GM18511 (cell line): ENCODE measurements at regions not wholly inside any gene's neighbourhood (a gene's known extent, or its start where the extent isn't known, plus 50 kb on each side); places are given as distances from the start of the nearest gene placed in this dataset.
"Not testable (repeated sequence)": the region's sequence is repeated elsewhere in the genome, so short reads cannot be mapped to it uniquely, and the experiment has no call there.

Source experiments
- ATAC-seq: cut with Tn5 transposase; IDR thresholded peaks from one replicate; pipeline ENCODE4 v1.9.1; 2021; ENCODE audit warnings: mild to moderate bottlenecking, moderate library complexity; ENCODE audit not compliant: unreplicated experiment

DNA sequence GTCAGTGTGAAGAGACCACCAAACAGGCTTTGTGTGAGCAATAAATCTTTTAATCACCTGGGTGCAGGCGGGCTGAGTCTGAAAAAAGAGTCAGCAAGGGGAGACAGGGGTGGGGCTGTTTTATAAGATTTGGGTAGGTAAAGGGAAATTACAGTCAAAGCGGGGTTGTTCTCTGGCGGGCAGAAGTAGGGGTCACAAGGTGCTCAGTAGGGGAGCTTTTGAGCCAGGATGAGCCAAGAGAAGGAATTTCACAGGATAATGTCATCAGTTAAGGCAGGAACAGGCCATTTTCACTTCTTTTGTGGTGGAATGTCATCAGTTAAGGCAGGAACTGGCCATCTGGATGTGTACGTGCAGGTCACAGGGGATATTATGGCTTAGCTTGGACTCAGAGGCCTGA, 372.6 kb upstream of the MEX3C start:
- not testable (repeated sequence) for ATAC-seq

DNA sequence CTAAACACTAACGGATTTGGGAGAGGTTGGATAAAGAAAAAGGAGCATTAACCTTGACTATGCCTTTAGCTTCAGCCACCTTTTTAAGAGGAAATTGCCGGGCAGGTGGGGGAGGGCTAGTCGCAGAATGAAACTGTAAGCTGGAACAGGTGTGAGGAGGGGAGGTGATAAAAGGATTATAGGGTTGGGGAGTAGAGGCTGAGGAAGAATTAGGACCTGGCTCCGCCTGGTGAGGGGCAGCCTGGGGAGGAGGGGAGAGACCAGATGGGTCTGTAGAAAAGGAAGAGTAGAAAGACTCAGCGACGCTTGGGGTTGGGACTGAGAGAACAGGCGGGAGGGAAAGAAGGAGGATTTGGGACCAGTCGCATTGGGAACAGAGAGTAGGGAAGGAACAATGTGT, 376.4 kb upstream of the MEX3C start:
- not testable (repeated sequence) for ATAC-seq

DNA sequence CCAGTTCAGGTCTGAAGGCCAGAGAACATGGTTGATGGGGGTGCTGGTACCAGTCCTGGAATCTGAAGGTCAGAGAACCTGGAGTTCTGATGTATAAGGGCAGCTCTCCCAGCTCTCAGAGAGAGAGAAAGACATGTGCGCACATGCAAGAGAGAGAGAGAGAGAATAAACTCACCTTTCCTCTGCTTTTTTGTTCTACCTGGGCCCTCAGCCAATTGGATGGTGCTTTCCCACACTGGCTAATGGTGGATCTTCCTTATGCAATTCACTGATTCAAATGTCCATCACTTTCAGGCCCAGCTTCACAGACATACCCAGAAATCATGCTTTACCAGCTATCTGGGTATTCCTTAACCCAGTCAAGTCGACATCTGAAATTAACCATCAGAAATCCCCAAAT, 377.7 kb upstream of the MEX3C start:
- no peak for ATAC-seq

DNA sequence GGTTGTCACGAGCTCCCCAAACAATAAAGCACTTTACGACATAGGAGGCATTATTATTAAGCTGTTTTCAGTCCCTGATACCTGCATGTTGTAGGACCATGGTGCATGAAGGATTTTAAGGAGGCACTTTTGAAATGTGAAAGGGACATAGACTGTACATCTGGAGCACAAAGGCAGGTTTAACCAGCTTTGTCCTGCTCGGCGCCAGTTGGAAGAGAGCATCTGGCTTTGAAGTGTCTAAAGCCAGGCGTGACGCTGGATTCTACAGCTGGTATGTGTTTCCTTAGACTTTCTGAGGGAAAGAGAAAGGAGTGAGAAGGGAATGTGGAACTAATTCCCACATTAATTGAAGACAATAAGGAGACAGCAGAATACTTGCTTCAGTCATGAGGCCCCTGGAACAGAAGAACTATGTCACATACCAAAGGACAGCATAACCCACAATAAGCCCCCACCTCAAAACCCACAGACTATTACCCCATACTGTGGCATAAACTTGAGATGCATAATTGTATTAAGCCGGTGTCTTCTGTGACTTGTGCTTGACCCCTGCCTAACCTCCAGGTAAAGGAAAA, 381.0 kb upstream of the MEX3C start:
- no peak for ATAC-seq

DNA sequence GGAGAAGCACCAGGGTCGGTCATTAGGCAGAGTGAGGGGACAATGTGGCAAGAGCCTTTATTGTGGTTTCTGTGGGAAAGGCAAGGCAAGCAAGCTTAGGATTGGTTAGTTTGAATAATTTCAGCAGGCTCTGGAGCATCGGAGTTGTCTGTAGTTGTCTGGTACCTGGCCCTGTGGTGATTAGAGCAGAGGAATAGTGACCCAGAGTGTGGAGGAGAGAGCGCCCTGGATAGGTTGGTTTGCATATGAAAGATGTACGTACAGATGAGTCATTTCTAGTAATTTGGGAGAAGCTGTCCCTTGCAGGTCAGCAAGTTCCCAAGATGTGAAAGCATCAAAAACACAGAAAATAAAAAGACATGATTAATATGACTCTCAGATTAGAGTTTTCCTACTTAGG, 383.1 kb upstream of the MEX3C start:
- no peak for ATAC-seq

DNA sequence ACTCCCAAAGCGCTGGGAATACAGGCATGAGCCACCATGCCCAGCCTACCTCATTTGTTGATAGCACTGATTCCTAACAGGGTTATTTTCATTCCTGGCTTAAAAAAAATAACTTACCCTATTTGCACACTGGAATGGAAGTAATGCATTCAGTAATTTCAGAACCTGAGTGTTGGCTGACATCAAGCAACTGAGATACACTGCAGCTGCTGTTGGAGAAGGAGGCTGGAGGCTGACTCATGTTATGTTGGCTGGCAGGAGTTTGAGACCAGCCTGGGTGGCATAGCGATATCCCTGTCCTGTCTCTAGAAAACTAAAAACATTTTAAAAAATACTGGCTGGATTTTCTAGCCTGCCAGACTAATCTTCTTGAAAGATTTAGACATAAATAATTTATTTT, 385.1 kb upstream of the MEX3C start:
- no peak for ATAC-seq

DNA sequence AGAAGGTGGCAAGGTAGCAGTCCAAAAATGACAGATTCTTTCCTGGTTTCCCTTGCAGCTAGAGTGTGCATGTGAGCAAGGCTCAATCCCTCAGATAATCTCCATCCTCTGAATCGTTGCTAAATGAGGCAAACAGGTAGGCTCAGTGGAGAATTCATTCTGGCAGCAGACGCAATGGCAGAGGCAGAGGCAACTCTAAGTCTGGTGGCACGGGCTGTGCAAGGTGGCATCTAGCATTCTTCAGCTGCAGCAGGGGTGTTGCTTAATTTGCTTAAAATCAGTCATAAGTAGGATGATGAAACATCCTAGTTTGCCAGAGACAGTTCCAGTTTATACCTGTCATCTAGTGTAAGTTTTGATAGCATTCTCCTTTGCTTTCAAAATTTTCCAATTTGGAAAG, 391.1 kb upstream of the MEX3C start:
- no peak for ATAC-seq

DNA sequence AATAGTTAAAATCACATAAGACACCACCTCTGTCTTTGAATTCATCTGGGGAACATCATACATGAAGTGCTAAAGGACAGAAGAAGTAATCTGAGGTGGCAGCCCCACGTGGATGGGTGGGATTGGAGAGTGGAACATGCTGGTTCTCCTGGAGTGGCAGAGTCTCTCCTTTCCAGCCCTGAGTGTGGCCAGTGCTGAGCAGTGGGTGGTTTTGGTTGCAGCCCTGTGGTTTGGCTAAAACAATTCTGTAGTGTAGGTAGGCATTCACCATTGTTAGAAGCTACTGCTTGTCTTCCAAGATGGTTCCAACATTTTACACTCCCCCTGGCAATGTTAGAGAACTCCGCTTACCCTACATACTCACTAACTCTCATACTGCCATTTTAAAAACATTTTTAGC, 396.4 kb upstream of the MEX3C start:
- no peak for ATAC-seq

DNA sequence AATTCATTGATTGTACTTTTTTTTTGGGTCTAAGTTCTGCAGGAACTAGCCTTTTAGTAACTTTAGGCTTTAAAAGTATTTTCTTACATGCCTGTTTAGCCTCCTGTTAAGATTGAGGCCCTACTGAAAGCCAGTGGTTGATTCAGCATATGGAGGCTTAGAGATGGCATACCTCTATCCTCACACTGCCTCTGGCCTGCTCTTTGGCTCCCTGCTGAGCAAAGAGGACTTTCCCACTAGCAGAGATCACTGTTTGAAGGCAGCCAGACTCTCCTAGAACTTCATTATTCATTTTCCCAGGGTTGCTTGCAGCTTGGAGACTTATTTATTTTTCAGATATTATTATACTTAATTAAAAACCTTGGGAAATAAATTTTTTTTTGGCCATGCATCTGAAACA, 405.6 kb upstream of the MEX3C start:
- no peak for ATAC-seq

DNA sequence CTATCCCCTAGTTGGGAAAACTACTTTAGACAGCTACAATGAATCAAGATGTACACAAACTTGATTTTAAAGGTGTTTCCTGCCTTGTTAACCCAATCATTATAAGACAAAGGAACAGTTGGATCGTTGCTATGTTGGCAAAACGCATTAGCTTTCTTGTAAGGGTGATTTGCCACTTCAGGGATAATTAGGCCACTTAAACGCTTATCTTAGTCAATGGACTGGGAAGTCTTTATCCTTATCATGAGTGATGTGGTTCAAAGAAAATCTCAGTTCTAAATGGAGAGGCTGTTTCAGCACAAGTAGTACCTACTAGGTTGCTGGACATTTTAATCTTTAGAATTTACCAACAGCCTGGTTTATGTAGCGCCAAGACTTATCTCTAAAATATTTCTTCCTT, 406.1 kb upstream of the MEX3C start:
- no peak for ATAC-seq

DNA sequence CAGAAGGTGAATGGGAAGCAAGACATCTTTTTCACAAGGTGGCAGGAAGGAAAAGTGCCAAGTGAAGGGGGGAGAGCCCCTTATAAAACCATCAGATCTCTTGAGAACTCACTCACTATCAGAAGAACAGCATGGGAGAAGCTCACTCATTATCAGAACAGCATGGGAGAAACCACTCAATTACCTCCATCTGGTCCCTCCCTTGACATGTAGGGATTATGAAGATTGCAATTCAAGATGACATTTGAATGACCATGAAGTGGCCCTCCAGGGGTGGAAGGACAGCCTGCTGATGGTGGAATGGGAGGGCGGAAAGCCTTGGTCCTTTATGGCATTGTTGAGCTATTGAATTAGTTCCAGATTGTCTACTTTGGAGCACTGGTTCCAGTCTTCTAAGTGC, 413.0 kb upstream of the MEX3C start:
- no peak for ATAC-seq

DNA sequence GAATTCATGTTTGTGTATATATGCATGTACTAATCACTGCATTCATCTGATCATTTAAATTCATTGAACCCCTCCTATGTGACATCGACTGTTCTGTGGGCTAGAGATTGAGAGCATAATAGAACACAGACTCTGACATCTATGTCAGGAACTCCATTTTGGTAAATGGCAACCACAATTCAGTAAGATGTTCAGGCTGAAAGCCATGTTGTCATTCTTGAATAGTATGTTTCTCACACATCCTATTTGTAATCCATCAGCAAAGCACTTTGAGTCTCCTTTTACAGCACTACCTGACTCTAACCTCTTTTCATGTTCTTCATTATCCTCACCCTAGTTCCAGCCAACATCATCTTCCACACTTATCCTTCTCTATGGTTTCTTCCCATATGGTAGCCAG, 413.8 kb upstream of the MEX3C start:
- no peak for ATAC-seq

DNA sequence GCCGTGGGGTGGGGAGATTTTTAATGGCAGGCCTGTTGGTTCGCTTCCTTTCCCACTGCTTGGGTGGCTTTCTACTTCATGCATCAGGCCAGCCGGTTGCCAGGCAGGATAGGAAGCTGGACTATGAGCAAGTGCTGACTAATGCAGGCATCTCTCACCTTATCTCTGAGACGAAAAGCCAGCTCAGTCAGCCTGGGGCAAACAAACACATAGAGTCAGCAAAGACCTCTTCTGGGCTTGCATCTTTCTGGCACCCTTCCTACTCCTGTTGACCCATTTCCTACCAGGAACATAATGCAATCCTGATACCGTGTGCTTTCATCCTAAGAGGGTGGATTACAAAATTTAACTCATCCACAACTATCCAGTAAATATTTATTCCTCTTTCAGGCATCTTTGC, 416.6 kb upstream of the MEX3C start:
- ATAC-seq: no peak

DNA sequence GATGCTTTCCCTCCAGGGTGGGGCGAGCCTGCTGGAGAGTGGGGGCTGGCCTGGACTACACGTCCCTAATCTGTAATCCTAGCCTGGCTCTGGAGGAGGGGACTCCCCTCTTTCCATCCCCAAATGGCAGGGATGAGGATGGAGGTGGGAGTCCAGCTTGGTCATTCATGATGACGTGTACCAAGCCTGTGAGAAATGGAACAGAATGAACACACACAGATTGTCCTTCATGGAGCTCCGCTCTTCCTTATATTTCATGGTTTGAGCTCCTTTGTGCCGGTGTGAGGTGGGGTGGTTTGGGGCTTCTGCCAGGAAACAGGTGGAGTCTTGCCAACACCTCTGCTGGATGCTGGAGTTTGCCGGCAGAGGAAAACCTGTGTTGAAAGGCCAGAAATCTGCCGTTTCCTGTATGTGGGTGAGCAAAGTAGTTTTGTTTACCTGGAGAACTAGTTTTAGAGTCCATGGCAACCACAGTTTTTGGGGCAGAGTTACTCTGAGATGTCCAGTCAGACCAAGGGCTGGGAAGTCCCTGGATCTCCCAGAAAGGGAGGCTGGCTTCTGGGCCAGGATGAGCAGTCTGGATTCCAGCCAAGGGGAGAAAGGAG, 417.6 kb upstream of the MEX3C start:
- ATAC-seq: no peak

DNA sequence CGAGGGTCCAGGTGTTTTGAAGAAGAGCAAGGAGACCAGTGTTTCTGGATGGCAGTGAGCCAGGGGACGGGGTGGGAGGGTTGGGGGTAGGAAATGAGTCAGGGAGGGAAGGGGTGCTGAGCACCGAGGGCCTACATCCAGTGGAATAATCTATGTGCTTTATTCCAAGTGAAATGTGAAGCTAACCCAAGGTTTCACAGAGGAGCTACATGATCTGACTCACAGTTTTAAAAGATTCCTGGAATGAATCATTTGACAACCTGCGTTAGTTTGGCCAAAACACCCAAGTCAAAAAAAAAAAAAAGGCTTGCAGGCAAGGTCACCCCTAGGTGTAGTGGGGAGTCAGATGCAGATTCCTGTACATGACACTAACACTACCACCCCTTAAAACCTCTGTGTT, 419.7 kb upstream of the MEX3C start:
- no peak for ATAC-seq

DNA sequence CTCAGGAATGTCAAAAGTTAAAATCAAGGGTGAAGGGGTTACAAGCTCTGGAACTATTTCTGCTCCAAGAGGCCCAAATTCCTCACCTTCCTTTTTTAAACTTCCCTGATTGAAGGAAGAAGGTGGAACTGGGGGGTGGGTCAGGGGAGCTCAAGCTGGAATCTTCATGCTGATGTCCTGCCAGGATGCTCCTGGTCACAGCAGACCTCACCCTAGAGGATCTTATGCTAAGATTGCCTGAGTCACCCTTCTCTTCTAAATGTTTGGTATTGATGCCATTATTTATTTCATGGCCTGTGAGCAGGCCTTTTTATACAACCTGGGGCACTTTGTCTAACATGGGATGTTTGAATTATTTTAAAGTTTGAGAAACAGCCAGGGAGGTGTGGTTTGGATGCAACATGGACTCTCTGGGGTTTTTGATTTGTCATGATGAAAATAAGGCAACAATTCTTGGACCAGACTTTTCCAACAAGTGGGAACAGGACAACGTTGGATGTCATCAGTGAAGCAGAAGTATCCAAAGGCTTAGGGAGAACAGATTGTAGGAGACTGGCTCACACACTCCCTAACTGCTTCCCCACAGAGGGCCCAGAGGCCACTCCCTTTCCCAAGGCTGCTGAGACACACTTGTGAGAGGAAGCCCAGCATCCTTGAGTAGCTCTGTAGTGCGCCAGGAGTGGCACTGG, 420.2 kb upstream of the MEX3C start:
- ATAC-seq: no peak

DNA sequence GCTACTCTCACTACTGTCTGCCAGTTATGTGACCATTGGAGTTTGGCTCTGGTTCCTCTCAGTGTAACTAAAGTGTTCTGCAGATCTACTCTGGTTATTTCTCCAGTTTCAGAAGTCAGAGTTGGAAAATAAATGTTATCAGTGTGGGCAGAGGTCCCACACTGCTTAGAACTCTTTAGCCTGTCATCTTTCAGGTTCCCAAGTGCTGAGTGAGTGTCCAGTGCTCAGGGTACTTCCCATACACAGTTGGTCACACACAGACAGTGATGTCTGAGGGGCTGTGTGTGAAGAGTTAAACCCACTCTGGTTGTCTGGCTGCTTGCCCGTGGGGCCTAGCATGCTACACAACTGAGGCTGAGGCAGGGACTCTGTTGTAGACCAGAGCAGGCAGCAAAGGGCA, 421.8 kb upstream of the MEX3C start:
- ATAC-seq: no peak

DNA sequence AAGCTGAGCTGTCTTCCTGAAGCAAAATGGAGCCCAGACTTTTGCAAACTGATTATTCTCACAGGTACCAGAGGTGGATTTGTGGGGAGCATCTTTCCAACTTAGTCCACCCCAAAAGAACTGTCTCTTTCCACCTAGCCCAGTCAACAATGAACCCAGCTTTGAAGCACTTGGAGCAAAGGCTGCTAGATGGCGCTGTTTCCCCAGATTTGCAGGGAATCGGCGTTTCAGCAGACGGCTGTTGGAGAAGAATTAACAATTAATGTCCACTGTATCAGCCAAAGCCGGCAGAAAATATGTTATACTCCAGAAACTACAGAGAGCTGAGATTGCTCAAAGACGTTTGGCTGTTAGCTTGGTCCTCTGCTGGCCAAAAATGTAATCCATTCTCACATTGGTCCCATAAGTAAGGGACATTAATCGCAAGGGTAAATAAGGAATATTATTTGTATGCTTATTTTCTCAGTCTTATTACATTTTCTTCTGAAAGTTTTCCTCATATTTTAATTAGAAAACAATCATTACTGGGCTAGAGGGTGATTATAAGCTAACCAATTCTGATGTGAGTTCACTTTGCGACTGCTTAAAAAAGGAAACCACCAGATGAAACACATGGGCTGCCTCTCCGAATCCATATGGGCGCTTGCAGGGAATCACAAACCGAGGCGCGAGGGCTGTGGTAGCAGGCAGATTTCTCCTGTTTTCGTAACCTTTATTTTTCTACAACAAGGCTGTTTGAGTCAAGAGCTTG, 423.8 kb upstream of the MEX3C start:
- peak; percentile 72 for ATAC-seq

DNA sequence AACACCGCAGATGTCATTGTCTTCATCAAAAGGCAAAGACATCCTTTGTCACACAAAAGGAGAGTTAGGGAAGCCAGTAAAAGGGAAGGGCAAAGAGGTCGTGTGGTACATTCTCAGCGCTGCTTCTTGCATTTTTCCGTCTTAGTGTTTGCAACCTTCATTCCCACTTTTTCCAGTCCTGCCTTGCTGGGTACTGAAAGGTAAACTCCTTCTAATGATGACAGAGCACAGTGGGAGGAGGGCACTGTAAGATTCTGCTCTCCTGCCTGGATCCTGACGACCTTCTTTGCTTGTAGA, 424.3 kb upstream of the MEX3C start:
- no peak for ATAC-seq

DNA sequence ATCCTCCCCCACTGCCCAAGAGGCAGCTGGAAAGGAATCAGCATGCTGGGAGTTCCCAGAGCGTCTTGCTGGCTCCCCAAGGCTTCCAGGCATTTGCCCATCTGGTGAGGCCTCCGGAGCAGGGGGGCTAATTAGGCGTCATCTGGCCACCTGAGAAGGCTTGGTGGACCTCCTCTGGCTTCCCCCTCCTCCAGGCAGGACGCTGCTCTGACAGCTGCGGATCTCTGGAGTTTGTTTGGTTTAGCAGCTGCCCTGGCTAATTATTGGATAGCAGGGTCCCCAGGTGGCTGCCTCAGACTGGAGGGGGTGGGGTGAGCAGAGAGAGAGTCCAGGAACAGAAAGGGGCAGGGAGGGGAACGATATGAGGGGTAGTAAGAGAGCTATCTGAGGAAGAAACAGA, 425.2 kb upstream of the MEX3C start:
- ATAC-seq: no peak

DNA sequence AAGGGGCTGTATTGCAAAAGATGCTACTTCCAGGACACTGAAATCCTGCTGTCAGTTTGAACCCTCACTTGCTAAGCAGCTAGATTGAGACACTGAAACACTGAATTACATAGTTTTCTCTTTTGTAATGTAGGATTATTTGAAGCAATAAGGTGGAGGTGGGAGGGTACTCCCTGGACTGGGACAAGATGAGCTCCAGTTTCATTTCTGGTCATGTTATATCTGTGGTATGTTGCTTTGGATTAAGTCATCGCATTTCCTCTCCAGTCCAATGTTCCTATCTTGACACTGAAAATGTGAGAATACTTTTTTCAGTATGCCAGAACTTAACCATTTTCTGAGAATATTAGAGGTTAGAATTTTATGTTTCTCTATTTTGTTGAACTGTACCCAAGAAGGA, 426.2 kb upstream of the MEX3C start:
- no peak for ATAC-seq

DNA sequence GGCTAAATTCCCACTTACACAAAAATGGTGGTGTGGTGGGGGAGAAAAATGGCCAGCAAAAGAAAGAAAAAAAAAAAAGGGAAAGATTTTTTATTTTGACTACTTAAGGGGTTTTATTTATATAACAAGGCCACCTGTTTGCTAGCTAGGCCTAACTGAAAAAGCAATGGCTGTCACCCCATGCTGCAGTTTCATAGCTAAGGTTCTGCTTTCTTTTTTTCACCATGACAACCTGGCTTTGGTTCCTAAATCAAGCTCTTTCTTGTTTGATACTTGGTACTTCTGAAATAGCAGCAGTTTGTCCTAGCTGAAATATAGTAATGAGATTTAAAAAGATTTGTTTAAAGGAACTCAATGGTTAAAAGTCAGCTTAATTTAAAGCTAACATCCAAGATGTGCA, 433.2 kb upstream of the MEX3C start:
- ATAC-seq: peak; percentile 52
